GM18519 (cell line): ENCODE measurements at regions not wholly inside any gene's neighbourhood (a gene's known extent, or its start where the extent isn't known, plus 50 kb on each side); places are given as distances from the start of the nearest gene placed in this dataset.

Experiments
- ATAC-seq: cut with Tn5 transposase; IDR thresholded peaks from one replicate; pipeline ENCODE4 v1.9.1; 2021; ENCODE audit warnings: mild to moderate bottlenecking, moderate library complexity; ENCODE audit not compliant: unreplicated experiment, low FRiP score

- ATAC-seq = no peak
Measured at GRCh38 chr16:52068447-52069074, 478.4 kb downstream of the TOX3 start.

GRCh38 chr16:52066962-52067361 is 480.0 kb downstream of the TOX3 start:
- no peak for ATAC-seq

- no peak for ATAC-seq
Measured at GRCh38 chr16:52056259-52056658, 490.7 kb downstream of the TOX3 start.

GRCh38 chr16:52055381-52055780 is 491.6 kb downstream of the TOX3 start:
- no peak for ATAC-seq

GRCh38 chr16:52054326-52054725 is 492.6 kb downstream of the TOX3 start:
- ATAC-seq = no peak

- no peak for ATAC-seq
Measured at GRCh38 chr16:52052818-52053217, 494.1 kb downstream of the TOX3 start.

- no peak for ATAC-seq
Measured at GRCh38 chr16:52051414-52052172, 495.4 kb downstream of the TOX3 start.

- ATAC-seq = no peak
Measured at GRCh38 chr16:52050418-52050817, 496.5 kb downstream of the TOX3 start.

- no peak for ATAC-seq
Measured at GRCh38 chr16:52035436-52035835, 511.5 kb downstream of the TOX3 start.

- no peak for ATAC-seq
Measured at GRCh38 chr16:52034830-52035229, 512.1 kb downstream of the TOX3 start.

- ATAC-seq = no peak
Measured at GRCh38 chr16:52033992-52034391, 513.0 kb downstream of the TOX3 start.

GRCh38 chr16:52022980-52023379 is 524.0 kb downstream of the TOX3 start:
- ATAC-seq = no peak

- ATAC-seq = no peak
Measured at GRCh38 chr16:52022177-52022576, 524.8 kb downstream of the TOX3 start.

- no peak for ATAC-seq
Measured at GRCh38 chr16:52016387-52016786, 530.6 kb downstream of the TOX3 start.

- ATAC-seq = no peak
Measured at GRCh38 chr16:52005551-52005950, 541.4 kb downstream of the TOX3 start.

- no peak for ATAC-seq
Measured at GRCh38 chr16:52004343-52004742, 542.6 kb downstream of the TOX3 start.

- no peak for ATAC-seq
Measured at GRCh38 chr16:52002026-52002425, 544.9 kb downstream of the TOX3 start.

- no peak for ATAC-seq
Measured at GRCh38 chr16:51996516-51996915, 550.4 kb downstream of the TOX3 start.

GRCh38 chr16:51994597-51994996 is 552.3 kb downstream of the TOX3 start:
- no peak for ATAC-seq

GRCh38 chr16:51989637-51990230 is 557.2 kb downstream of the TOX3 start:
- no peak for ATAC-seq

- no peak for ATAC-seq
Measured at GRCh38 chr16:51988977-51989376, 558.0 kb downstream of the TOX3 start.

GRCh38 chr16:51987519-51987918 is 559.4 kb downstream of the TOX3 start:
- no peak for ATAC-seq
